Nucleus accumbens (tissue), 56 donors: ENCODE measurements at regions not wholly inside any gene's neighbourhood (a gene's known extent, or its start where the extent isn't known, plus 50 kb on each side); places are given as distances from the start of the nearest gene placed in this dataset.
A peak's percentile ranks its signal among the peaks of the same experiment; 100 is the strongest.
"Not testable (repeated sequence)": the region's sequence is repeated elsewhere in the genome, so short reads cannot be mapped to it uniquely, and the experiment has no call there.

Experiments used
- DNase-seq, 56 donors: peaks; one replicate each; lab custom pipeline; 2025; lab: John Stamatoyannopoulos, UW

DNA sequence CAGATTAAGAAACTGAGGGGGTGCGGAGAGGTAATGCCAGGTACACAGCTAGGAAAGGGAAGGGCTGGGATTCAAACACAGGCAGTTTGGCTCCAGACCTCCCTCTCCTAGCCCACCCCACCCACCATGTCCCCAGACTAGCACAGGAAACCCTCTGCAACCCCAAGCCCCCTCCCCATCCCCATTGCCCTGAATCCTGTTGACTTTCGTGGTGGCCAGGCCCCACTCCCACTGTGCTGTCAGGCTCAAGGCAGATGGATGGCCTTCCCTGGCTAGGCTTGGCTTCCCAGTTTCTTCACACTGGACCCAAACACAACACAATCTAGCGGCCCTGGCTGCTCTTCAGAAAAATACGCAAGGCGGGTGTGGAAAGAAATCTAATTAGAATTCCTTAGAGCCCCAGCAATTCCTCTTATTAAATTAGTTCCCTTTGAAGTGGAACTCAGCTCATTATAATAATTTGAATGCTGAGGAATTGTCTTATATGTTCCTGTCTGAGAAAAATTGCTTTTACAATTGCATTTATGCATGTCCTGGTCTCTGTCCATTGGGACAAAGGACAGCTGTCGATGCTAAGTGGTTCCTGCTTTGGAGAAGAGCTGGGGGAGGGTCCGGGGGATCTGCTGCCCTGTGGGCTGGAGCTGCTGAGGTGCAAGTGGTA, 97.4 kb downstream of the SYF2 start:
- no peak for DNase-seq

DNA sequence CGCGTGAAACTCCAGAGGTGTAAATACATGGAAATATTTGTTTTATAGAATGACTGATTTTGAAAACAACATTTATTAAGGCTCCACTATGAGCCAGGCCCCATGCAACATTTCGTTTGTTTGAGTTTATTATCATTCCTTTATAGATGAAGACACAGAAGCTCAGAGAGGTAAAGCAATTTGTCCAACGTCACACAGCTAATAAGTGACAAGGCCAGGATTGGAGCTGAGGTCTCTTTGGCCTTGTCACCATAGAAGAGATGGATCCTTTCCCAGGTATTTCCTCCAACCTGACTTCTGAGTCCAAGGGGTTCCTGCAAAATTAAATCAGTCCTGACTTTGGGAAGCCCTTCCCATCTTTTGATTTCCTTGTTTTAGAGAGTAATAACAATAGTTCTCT, 98.0 kb downstream of the SYF2 start:
- DNase-seq, result no peak

DNA sequence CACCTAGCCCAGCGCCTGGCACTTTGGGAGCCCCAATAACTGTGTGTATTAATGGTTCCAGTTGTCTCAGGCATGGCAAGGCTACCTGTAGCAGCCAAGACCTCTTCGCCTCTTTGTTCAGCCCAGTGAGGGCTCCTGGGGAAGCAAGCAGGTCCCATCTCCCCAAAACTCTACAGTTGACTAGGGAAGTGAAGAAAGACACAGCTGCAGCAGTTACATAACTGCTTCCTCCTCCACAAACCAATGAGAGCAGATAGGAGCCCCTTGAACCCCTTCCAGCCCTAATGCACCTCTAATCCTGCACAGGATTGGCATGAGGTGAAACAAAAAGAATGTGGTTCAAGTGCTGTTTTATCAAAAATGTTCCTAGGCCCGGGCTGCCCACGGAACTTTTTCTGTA, 100.5 kb downstream of the SYF2 start:
- DNase-seq, result no peak

DNA sequence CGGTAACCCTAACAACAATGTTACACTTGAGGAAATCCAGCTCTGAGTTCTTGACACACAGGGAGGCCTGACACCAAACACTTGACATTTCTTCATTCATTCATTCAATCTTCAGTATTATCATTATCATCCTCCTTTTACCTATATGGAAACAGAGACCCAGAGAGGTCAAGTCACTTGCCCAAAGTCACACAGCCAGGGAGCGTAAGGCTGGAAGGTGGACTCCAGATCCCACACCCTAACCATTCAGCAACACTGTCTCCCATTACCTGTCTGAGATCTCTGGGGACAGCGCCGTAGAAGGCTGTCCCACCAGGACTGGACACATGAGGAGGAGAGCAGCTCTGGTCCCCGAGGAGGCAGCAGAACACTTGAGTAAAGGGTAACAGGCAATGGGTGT, 101.4 kb downstream of the SYF2 start:
- DNase-seq, result no peak

DNA sequence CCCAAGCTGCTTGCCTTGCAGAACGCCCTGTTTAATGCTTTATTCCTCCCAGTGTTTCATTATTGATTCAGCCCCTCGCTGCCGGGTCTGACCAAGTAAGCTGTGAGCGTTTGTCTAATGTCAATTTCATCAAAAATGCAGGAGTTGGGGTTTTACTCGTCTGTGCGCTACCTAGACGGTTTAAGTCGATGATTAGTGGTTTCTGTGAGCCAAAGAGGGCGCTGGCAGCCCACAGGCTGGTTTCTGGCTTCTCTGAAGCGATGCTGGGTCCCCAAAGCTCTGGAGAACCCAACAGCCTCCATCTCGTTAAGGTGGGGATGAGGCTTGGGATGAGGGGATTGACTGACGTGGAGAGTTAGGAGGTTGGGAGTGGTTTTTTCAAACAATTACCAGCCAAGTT, 102.9 kb downstream of the SYF2 start:
- DNase-seq, result no peak

DNA sequence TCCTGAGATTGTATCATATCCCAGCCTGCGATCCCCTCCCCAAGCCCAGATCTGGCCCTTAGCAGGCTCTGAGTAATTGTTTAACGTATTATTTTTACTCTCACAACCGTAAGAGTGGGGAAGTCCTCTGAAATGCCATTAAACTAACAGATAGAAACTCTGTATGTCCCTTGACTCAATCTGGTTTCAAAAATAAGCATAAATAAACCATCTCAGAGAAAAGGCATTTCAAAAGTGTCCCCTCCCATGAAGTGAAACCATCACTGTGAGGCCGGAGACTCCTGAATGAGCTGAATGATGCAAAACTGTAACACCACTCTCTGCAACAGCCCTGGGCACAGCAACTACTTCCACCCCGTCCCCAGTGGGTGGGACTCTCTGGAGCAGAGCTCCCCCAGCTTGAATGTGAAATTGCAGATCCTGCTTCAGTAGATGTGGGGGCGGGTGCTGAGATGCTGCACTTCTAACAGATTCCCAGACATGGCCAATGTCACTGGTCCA, 104.1 kb downstream of the SYF2 start:
- peak in 2 of 56 donors; percentile 3 for DNase-seq

DNA sequence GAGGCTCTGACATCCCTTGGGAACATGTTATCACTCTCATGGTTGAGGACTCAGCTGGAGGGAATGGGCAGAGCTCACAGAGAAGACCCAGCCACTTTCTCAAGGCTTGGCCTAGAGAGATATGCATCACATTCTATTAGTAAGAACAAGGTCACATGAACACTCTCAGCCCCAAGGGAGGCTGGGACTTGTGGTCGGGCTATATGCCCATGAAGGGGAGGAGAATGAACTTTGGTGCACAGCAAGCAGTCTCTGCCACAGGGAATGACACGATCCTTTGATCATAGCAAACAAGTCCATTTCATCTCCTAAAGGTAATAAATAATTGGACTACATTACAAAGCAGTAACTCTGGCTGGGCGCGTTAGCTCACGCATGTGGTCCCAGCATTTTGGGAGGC, 105.7 kb downstream of the SYF2 start:
- DNase-seq, result no peak

DNA sequence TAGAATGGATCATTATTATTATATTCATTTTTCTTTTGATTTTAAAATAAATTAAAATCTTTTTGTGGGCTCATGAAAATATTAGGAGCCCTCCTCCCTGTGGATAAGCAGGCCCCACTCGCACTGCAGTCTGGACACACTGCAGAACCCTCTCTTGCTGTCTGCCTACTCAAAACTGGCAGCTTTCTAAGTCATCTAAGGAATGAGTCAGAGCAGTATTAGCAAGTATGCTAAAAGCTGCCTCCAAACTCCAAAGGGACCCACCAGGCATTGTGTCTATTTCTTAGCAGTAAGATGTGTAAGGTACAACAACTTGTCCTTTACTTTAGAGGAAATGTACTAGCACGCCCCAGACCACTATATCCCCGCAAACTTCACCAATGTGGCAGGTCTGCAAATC, 108.8 kb downstream of the SYF2 start:
- peak in 8 of 56 donors; percentile 6 to 25 (median 12) for DNase-seq

DNA sequence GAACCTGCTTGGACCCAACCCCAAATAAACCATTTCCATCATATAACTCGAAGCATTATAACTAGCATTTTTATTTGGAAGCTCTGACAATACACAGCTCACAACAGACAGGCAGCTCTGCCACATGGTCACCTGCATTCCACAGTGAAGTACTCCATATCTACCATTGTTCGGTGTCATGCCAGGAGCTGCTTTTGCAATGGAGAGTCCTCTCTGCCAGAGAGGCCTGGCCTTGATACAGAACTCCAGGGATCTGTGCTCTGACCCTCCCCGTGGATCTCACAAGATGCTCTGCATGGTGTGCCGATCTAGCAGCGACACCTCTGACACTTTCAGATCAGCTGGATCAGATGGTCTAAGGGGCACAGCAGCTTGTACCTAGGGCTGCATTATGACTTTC, 109.6 kb downstream of the SYF2 start:
- no peak for DNase-seq

DNA sequence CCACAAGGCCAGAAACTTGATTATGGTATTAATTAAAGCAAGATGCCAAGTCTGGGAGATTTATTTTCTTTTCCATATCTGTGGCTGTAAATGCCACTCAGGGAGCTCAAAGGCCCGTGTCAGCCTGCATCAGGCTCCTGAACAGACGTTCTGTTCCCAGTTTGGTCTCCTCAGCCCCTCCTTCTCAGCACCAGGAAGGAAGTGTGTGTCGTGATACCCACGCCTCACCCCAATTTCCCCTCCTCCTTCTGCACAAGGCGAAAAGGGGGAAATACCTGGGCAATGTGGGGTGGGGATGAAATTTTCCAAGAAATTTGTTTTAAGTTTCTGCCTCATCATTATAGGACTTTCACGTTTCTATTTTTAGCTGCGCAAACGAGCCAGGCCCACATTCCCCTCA, 112.0 kb downstream of the SYF2 start:
- no peak for DNase-seq

DNA sequence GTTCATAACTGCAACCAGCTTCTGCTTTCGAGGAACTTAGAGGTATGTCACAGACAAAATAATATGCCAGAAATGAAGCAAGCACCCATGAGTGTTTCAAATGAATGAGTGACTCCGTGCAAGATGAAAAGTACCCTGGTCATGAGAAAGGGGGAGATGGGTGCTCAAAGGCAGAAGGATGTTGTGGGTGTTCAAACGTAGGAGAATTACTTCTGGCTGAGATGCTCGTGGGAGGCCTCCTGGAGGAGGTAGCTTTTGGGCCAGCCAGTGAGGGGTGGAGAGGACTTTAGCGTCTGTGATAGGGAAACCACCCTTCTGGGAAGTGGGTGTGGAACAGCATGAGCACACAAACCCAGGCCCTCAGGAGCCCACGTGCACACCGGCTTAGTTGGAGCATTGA, 113.8 kb downstream of the SYF2 start:
- no peak for DNase-seq

DNA sequence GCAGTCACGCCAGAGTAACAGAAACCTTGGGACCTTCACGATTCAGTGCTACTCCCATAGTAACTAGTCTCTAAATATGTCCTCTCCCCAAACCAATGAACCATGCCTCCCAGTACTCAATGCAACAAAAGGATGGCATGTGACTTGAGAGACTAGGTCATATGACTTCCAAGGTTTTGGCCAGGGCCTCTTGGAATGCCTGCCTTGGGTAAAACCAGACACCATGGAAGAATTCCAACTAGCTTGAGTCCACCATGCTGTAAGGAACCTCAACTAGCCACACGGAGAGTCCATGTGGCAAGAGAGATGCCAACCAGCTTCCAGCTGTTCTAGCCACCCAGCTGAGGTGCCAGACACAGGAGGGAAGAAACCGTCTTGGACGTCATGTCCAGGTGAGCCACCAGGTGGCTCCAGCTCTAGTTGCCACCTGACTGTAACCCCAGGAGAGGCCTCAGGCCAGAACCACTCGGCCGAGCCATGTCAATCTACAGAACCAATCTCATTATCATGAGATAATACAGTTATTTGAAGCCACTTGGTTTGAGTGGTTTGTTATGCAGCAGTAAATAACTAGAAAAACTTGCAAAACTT, 115.0 kb downstream of the SYF2 start:
- no peak for DNase-seq

DNA sequence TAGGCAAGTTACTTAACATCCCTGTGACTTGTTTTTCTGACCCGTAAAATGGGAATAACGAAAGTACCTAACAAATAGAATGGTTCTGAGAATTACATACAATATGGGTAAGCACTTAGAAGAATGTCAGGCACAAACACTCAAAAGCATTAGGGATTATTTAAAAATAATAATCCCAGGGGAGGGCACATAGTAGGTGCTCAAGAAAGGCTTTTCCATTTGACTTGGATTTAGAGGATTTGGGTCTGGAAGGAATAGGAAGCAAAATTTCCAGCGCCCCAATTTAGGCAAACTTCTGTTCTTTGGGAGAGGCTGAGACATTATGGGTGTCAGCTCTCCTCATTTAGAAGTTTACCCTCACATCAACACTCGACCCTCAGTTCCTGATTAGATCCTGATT, 115.5 kb downstream of the SYF2 start:
- DNase-seq, result no peak

DNA sequence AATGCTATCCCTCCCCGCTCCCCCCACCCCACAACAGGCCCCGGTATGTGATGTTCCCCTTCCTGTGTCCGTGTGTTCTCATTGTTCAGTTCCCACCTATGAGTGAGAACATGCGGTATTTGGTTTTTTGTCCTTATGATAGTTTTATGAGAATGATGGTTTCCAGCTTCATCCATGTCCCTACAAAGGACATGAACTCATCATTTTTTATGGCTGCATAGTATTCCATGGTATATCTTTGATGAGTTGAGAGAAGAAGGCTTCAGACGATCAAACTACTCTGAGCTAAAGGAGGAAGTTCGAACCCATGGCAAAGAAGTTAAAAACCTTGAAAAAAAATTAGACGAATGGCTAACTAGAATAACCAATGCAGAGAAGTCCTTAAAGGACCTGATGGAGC, 116.2 kb downstream of the SYF2 start:
- not testable (repeated sequence) for DNase-seq

DNA sequence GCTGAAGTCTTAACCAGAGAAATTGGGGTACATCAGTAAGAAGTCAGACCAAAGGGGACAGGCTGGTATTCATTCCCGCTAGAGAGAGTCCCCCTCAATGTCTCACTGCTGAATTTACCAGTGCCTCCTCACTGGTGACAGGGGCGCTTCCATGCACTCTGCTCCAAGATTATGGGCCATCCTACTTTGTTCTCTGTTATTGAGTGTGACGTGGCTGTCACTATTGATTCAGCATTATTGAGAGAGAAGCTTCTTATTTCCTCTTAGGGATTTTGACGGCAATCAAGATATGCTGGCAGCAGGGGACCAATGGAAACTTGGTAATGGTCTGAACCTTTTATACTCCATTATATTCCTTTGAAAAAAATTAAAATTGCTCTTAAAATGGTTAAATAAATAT, 118.6 kb downstream of the SYF2 start:
- DNase-seq, result no peak

DNA sequence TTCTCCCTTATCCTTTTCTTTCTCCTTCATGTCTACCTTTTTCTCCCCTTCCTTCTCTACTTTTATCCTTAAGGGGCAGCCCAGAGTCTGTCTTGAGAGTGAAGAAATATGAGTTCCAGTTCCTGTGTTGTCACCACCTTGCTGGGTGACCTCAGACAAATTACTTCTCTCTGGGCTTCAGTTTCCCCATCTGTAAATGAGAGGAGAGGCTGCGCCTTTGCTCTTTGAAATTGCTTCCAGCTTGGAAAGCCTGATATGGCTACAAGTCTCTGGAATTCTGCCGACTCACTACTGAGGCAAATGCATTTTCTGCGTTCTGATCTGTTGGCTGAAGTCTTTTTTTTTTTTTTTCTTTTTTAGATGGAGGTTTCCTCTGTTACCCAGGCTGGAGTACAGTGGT, 119.2 kb downstream of the SYF2 start:
- DNase-seq, result no peak

DNA sequence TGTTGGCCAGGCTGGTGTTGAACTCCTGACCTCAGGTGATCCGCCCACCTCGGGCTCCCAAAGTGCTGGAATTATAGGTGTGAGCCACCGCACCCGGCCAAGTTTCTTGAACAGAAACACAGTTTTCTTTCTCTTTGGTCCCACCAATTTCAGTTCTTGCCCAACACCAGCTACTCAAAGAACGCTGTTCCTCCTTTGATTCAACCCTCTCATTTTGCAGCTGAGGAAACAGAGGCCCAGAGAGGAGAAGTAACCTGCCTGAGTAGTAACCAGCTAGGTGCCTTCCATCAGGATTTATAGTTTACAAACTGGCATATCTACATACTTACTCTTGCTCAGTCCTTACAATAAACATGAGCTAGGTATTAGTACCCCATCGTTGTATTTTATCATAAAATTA, 119.9 kb downstream of the SYF2 start:
- DNase-seq, result no peak

DNA sequence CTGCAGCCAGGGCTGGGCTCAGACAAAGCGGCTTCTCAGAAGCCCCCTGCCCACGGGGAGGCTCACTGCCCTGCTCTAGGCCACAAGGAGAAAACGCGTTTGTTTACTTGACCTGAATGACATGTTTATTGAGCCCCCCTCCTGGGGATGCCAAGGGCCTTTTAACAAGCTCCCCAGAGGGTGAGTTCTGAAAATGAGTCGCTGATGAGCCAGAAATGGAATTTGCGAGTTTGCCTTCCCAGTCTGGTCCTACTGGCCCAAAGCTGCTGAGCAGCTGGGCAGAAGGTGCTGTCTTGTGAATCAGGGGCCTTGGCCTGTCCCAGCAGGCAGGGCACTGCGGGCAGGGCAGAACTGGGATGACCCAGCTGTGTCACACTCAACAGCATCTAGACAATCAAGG, 120.6 kb downstream of the SYF2 start:
- no peak for DNase-seq

DNA sequence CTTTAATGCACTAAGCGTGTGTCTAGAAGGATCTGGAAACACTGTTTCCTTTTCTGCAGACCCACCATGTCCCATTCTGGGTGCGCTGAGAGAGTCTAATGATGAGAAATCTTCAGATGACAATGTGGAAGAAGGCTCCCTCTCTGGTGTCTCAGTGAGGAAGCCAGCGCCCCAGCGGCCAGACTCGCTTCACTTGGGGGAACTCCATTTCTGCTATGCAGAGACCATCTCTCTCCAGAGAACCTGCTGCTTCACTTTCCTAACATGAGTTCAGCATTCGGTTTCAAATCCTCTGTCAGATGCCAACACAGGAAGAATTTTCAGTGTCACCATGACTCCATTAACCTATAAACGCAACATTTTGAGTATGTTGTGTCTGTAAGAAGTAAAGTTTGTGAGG, 121.8 kb downstream of the SYF2 start:
- no peak for DNase-seq

DNA sequence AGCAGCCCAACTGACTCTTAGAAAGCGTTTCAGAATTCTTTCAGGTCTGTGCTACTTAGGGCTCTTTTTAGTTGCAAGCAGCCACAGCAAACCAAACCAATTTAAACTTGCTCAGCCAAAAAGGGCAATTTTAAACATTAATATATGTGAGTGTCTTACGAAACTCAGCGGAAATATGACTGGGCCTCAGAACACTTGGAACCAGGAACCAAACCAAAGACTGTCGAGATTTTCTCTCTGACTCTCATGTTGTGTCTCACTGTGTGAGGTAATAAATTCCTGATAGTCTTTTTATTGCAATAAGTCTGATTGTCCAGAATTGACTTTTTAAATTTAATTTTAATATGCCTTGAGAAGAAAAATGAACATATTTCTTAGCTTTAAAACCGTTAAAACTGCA, 122.3 kb downstream of the SYF2 start:
- DNase-seq, result no peak

DNA sequence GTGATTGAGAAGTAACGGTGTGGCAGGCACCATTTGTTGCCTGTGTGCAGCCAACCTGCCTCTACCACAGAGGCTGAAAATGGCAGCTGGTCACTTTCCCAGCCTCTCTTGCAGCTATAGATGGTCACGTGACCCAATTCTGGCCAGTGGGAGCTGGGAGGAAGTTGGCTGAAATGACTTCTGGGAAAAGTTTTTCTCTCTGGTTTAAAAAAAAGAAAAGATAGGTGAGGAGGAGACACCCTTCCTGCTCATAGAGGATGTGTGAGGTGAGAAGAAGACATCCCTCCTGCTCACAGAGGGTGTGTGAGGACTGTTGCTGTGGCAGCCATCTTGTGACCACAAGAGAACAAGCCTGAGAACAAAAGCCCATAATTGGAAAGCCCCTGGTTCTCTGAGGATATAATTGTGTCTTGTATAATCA, 122.8 kb downstream of the SYF2 start:
- DNase-seq, result no peak

DNA sequence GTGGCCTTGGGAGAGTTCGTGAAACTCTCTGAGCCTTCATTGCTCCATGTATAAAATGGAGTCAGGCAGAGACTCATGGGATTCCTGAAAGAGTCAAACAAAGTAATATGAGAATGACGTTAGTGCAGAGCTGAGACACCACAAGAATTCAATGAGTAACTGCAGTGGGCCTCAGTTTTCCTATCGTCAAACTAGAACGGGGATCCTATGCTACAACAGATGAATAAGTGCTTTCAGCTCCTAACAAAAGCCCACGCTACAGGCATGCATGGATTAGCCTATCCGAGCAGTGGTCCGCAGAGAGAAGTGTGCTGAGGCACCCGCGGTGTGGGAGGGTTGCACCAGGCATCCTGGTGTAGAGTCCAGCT, 124.7 kb downstream of the SYF2 start:
- no peak for DNase-seq
